ENCODE measurements at regions not wholly inside any gene's neighbourhood (a gene's known extent, or its start where the extent isn't known, plus 50 kb on each side); places are given as distances from the start of the nearest gene placed in this dataset.

GRCh38 chr13:54226876-54227275 is 1198.3 kb downstream of the OLFM4 start:
- no peaks in the 10 kb centered on the region for H3K4me1 ChIP-seq
- no peaks in the 10 kb centered on the region for H3K27me3 ChIP-seq
- H3K9me3 ChIP-seq = peaks cover 0 to 4% (median 0%) of the 10 kb centered on the region in 4 donors
- intact Hi-C loops (cut with DNase I; ENCODE audit: low total_unique reads) = no loop called here
- H3K4me3 ChIP-seq = no peak overlapping the region
- no peak overlapping the region for H3K27ac ChIP-seq
- 69 to 86% (median 84%) methylated on average over 1 of the region's 1 CpG for WGBS, 5 donors
- peak in 1 of 2 donors; percentile 2 for DNase-seq
- H3K36me3 ChIP-seq = no peaks in the 10 kb centered on the region
- TF ChIP-seq POLR2AphosphoS5 (IDR thresholded peaks at IDR 0.05) = no peak
- TF ChIP-seq, protein P1, sequence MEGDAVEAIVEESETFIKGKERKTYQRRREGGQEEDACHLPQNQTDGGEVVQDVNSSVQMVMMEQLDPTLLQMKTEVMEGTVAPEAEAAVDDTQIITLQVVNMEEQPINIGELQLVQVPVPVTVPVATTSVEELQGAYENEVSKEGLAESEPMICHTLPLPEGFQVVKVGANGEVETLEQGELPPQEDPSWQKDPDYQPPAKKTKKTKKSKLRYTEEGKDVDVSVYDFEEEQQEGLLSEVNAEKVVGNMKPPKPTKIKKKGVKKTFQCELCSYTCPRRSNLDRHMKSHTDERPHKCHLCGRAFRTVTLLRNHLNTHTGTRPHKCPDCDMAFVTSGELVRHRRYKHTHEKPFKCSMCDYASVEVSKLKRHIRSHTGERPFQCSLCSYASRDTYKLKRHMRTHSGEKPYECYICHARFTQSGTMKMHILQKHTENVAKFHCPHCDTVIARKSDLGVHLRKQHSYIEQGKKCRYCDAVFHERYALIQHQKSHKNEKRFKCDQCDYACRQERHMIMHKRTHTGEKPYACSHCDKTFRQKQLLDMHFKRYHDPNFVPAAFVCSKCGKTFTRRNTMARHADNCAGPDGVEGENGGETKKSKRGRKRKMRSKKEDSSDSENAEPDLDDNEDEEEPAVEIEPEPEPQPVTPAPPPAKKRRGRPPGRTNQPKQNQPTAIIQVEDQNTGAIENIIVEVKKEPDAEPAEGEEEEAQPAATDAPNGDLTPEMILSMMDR (IDR thresholded peaks at IDR 0.05) = no peak
- no peak for TF ChIP-seq POLR2A (IDR thresholded peaks at IDR 0.05)
- TF ChIP-seq EP300 (IDR thresholded peaks at IDR 0.05) = no peak

DNA sequence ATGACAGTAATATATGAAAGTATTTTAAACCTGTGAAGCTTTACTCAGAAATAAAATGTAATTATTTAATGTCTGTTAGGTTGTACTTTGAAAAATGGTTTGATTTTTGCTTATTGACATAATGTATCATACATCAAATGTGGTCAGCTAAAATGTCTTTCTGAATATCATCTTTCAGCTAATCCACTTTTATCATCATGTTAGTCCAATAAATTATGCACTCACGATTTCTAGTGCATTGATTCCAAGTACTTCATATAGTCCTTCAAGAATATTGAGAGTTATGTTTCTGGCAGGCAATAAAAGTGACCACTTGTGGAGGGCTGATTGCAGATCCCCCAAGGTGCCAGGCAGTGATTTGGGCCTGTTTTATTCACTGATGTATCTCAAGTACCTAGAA is 1204.1 kb downstream of the OLFM4 start:
- intact Hi-C loops (cut with DNase I; ENCODE audit: low total_unique reads) = no loop called here
- DNase-seq = no peak
- Histone ChIP-seq H3K36me3 (no peaks in the 10 kb centered on the region), H3K4me1 (no peaks in the 10 kb centered on the region), H3K27me3 (no peaks in the 10 kb centered on the region), H3K4me3 (no peak overlapping the region), H3K27ac (no peak overlapping the region), H3K9me3 (no peaks in the 10 kb centered on the region)
- TF ChIP-seq EP300 (IDR thresholded peaks at IDR 0.05) = no peak
- no peak for TF ChIP-seq POLR2AphosphoS5 (IDR thresholded peaks at IDR 0.05)
- no peak for TF ChIP-seq POLR2A (IDR thresholded peaks at IDR 0.05)
- TF ChIP-seq, protein P1 (IDR thresholded peaks at IDR 0.05) = no peak
- WGBS, 5 donors = 53 to 78% (median 65%) methylated on average over 1 of the region's 1 CpG

DNA sequence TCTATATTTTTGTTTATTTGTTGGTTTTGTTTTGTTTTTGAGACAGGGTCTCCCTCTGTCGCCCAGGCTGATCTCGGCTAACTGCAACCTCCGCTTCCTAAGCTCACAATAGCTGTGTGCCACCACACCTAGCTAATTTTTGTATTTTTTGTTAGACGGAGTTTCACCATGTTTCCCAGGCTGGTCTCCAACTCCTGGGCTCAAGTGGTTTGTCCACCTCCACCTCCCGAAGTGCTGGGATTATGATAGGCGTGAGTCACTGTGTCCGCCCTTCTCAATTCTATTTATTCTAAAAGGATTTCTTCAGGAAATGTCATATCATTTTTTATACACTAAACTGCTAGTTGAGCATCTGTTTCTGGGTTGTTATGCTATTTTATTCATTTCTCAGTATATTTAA is 1206.0 kb downstream of the OLFM4 start:
- TF ChIP-seq POLR2A (IDR thresholded peaks at IDR 0.05) (no peak), EP300 (IDR thresholded peaks at IDR 0.05) (no peak), POLR2AphosphoS5 (IDR thresholded peaks at IDR 0.05) (no peak)
- TF ChIP-seq, protein P1 (IDR thresholded peaks at IDR 0.05) = no peak
- no peaks in the 10 kb centered on the region for H3K36me3 ChIP-seq
- no peak for DNase-seq
- H3K9me3 ChIP-seq = no peaks in the 10 kb centered on the region
- no peaks in the 10 kb centered on the region for H3K4me1 ChIP-seq
- no peaks in the 10 kb centered on the region for H3K27me3 ChIP-seq
- no peak overlapping the region for H3K27ac ChIP-seq
- intact Hi-C loops (cut with DNase I; ENCODE audit: low total_unique reads) = no loop called here
- 82 to 91% (median 89%) methylated on average over 7 of the region's 7 CpGs for WGBS, 5 donors
- no peak overlapping the region for H3K4me3 ChIP-seq

- peak in 1 of 2 donors; percentile 55 for DNase-seq
- H3K9me3 ChIP-seq = no peaks in the 10 kb centered on the region
- no peak overlapping the region for H3K27ac ChIP-seq
- H3K4me3 ChIP-seq = no peak overlapping the region
- no peaks in the 10 kb centered on the region for H3K36me3 ChIP-seq
- no peak for TF ChIP-seq EP300 (IDR thresholded peaks at IDR 0.05)
- no peak for TF ChIP-seq POLR2A (IDR thresholded peaks at IDR 0.05)
- TF ChIP-seq POLR2AphosphoS5 (IDR thresholded peaks at IDR 0.05) = no peak
- TF ChIP-seq, protein P1 (IDR thresholded peaks at IDR 0.05) = no peak
- H3K27me3 ChIP-seq = no peaks in the 10 kb centered on the region
- intact Hi-C loops (cut with DNase I; ENCODE audit: low total_unique reads) = no loop called here
- no peaks in the 10 kb centered on the region for H3K4me1 ChIP-seq
Measured at GRCh38 chr13:54241719-54242118, 1213.1 kb downstream of the OLFM4 start.

All from stomach (tissue), 8 donors.